H1 (cell line): ENCODE measurements at regions not wholly inside any gene's neighbourhood (a gene's known extent, or its start where the extent isn't known, plus 50 kb on each side); places are given as distances from the start of the nearest gene placed in this dataset.

Experiments
- E2F6 ChIP-seq: IDR thresholded peaks from 2 replicates; pipeline ENCODE4 v1.6.1; 2012; ENCODE audit warnings: inconsistent platforms
- GABPA ChIP-seq: IDR thresholded peaks from 2 replicates; pipeline ENCODE4 v1.6.1; 2011; ENCODE audit warnings: mild to moderate bottlenecking, low read length, moderate library complexity, borderline replicate concordance; ENCODE audit not compliant: insufficient read depth
- KDM1A ChIP-seq: fragments of 200-600, 300-600 bp; sonication (generic); IDR thresholded peaks from 2 replicates; pipeline ENCODE4 v1.7.1; 2016; ENCODE audit warnings: mild to moderate bottlenecking, low read length, borderline replicate concordance
- KDM5A ChIP-seq: fragments of 200-600 bp; IDR thresholded peaks from 2 replicates; pipeline ENCODE4 v1.7.1; 2012; ENCODE audit warnings: mild to moderate bottlenecking, low read length, inconsistent platforms, mixed read lengths
- SAP30 ChIP-seq: fragments of 300-600 bp; sonication (generic); IDR thresholded peaks from 2 replicates; pipeline ENCODE4 v1.7.1; 2012; ENCODE audit warnings: low read length, moderate library complexity, mild to moderate bottlenecking, inconsistent platforms; ENCODE audit not compliant: insufficient read depth, insufficient replicate concordance
- SIX5 ChIP-seq: IDR thresholded peaks from 2 replicates; pipeline ENCODE4 v1.6.1; 2011; ENCODE audit warnings: mild to moderate bottlenecking, low read depth, low read length
- SP4 ChIP-seq: IDR thresholded peaks from 2 replicates; pipeline ENCODE4 v1.6.1; 2012; ENCODE audit warnings: low read length, inconsistent platforms
- USF2 ChIP-seq: IDR thresholded peaks from 2 replicates; pipeline ENCODE4 v1.6.1; 2011; ENCODE audit warnings: low read length, improper control_type of control experiment
- TF ChIP-seq, protein P1 (sequence below): fragments of 300-600 bp; sonication (generic); IDR thresholded peaks from 2 replicates; pipeline ENCODE4 v1.7.1; 2012; ENCODE audit warnings: low read length, moderate library complexity, mild to moderate bottlenecking, inconsistent platforms; ENCODE audit not compliant: insufficient replicate concordance

GRCh38 chr20:29326376-29327070, 1930.9 kb upstream of the DEFB115 start (continued):
- TF ChIP-seq, protein P1, sequence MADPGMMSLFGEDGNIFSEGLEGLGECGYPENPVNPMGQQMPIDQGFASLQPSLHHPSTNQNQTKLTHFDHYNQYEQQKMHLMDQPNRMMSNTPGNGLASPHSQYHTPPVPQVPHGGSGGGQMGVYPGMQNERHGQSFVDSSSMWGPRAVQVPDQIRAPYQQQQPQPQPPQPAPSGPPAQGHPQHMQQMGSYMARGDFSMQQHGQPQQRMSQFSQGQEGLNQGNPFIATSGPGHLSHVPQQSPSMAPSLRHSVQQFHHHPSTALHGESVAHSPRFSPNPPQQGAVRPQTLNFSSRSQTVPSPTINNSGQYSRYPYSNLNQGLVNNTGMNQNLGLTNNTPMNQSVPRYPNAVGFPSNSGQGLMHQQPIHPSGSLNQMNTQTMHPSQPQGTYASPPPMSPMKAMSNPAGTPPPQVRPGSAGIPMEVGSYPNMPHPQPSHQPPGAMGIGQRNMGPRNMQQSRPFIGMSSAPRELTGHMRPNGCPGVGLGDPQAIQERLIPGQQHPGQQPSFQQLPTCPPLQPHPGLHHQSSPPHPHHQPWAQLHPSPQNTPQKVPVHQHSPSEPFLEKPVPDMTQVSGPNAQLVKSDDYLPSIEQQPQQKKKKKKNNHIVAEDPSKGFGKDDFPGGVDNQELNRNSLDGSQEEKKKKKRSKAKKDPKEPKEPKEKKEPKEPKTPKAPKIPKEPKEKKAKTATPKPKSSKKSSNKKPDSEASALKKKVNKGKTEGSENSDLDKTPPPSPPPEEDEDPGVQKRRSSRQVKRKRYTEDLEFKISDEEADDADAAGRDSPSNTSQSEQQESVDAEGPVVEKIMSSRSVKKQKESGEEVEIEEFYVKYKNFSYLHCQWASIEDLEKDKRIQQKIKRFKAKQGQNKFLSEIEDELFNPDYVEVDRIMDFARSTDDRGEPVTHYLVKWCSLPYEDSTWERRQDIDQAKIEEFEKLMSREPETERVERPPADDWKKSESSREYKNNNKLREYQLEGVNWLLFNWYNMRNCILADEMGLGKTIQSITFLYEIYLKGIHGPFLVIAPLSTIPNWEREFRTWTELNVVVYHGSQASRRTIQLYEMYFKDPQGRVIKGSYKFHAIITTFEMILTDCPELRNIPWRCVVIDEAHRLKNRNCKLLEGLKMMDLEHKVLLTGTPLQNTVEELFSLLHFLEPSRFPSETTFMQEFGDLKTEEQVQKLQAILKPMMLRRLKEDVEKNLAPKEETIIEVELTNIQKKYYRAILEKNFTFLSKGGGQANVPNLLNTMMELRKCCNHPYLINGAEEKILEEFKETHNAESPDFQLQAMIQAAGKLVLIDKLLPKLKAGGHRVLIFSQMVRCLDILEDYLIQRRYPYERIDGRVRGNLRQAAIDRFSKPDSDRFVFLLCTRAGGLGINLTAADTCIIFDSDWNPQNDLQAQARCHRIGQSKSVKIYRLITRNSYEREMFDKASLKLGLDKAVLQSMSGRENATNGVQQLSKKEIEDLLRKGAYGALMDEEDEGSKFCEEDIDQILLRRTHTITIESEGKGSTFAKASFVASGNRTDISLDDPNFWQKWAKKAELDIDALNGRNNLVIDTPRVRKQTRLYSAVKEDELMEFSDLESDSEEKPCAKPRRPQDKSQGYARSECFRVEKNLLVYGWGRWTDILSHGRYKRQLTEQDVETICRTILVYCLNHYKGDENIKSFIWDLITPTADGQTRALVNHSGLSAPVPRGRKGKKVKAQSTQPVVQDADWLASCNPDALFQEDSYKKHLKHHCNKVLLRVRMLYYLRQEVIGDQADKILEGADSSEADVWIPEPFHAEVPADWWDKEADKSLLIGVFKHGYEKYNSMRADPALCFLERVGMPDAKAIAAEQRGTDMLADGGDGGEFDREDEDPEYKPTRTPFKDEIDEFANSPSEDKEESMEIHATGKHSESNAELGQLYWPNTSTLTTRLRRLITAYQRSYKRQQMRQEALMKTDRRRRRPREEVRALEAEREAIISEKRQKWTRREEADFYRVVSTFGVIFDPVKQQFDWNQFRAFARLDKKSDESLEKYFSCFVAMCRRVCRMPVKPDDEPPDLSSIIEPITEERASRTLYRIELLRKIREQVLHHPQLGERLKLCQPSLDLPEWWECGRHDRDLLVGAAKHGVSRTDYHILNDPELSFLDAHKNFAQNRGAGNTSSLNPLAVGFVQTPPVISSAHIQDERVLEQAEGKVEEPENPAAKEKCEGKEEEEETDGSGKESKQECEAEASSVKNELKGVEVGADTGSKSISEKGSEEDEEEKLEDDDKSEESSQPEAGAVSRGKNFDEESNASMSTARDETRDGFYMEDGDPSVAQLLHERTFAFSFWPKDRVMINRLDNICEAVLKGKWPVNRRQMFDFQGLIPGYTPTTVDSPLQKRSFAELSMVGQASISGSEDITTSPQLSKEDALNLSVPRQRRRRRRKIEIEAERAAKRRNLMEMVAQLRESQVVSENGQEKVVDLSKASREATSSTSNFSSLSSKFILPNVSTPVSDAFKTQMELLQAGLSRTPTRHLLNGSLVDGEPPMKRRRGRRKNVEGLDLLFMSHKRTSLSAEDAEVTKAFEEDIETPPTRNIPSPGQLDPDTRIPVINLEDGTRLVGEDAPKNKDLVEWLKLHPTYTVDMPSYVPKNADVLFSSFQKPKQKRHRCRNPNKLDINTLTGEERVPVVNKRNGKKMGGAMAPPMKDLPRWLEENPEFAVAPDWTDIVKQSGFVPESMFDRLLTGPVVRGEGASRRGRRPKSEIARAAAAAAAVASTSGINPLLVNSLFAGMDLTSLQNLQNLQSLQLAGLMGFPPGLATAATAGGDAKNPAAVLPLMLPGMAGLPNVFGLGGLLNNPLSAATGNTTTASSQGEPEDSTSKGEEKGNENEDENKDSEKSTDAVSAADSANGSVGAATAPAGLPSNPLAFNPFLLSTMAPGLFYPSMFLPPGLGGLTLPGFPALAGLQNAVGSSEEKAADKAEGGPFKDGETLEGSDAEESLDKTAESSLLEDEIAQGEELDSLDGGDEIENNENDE, result no peak
- TF ChIP-seq USF2, result no peak
- no peak for TF ChIP-seq SAP30
- TF ChIP-seq KDM1A, result no peak
- no peak for TF ChIP-seq SIX5
- no peak for TF ChIP-seq GABPA
- TF ChIP-seq KDM5A, result no peak
- TF ChIP-seq SP4, result no peak
- TF ChIP-seq E2F6, result no peak
